Neural crest cell (in vitro differentiated cells): ENCODE measurements at regions not wholly inside any gene's neighbourhood (a gene's known extent, or its start where the extent isn't known, plus 50 kb on each side); places are given as distances from the start of the nearest gene placed in this dataset.

ENCODE experiments used
- DNase-seq: peaks from one replicate; pipeline ENCODE4 v3.0.0; 2021; ENCODE audit warnings: low read depth, mixed read lengths, low spot score
- H3K27ac Mint-ChIP-seq: one replicate; pipeline ENCODE4 v1.8.0; 2021; ENCODE audit warnings: mild to moderate bottlenecking, mixed read lengths; ENCODE audit not compliant: unreplicated experiment
- H3K27me3 Mint-ChIP-seq: 2 replicates; pipeline ENCODE4 v1.8.0; 2021; ENCODE audit warnings: low read depth, mild to moderate bottlenecking, mixed read lengths
- H3K36me3 Mint-ChIP-seq: 2 replicates; pipeline ENCODE4 v1.8.0; 2021; ENCODE audit warnings: low read depth, mild to moderate bottlenecking, mixed read lengths
- H3K4me1 Mint-ChIP-seq: 2 replicates; pipeline ENCODE4 v1.8.0; 2021; ENCODE audit warnings: mixed read lengths
- H3K4me3 Mint-ChIP-seq: one replicate; pipeline ENCODE4 v1.8.0; 2021; ENCODE audit warnings: mild to moderate bottlenecking, mixed read lengths
- H3K9me3 Mint-ChIP-seq: 2 replicates; pipeline ENCODE4 v1.8.0; 2021; ENCODE audit warnings: mixed read lengths
- TF ChIP-seq, protein P1 (sequence below): fragments of 200-600 bp; sonication (generic); conservative IDR thresholded peaks from 2 replicates; pipeline ENCODE4 v1.5.0; 2021; ENCODE audit warnings: antibody characterized with exemption, mild to moderate bottlenecking

DNA sequence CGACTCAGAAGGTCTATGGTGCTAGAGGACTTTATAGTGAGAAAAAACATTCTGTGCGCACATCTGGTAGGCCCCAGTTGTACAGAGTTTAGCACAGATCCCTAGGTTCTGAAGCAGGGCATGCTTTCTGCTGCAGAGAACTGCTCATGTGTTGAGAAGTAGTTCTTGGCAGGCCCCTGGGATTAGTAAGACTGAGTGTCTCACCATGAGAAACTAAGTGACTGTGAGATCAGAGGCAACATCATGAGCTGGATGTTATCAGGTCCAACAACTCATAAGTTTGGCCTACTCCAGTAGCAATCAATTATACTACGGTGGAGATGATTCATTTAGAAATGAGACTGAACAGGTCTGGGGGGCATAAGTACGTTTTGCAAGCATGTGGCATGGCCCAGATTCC, 507.4 kb upstream of the KLF12 start:
- TF ChIP-seq, protein P1, sequence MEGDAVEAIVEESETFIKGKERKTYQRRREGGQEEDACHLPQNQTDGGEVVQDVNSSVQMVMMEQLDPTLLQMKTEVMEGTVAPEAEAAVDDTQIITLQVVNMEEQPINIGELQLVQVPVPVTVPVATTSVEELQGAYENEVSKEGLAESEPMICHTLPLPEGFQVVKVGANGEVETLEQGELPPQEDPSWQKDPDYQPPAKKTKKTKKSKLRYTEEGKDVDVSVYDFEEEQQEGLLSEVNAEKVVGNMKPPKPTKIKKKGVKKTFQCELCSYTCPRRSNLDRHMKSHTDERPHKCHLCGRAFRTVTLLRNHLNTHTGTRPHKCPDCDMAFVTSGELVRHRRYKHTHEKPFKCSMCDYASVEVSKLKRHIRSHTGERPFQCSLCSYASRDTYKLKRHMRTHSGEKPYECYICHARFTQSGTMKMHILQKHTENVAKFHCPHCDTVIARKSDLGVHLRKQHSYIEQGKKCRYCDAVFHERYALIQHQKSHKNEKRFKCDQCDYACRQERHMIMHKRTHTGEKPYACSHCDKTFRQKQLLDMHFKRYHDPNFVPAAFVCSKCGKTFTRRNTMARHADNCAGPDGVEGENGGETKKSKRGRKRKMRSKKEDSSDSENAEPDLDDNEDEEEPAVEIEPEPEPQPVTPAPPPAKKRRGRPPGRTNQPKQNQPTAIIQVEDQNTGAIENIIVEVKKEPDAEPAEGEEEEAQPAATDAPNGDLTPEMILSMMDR, result no peak
- no peak overlapping the region for H3K4me3 Mint-ChIP-seq
- no peaks in the 10 kb centered on the region for H3K36me3 Mint-ChIP-seq
- no peaks in the 10 kb centered on the region for H3K4me1 Mint-ChIP-seq
- no peaks in the 10 kb centered on the region for H3K27me3 Mint-ChIP-seq
- DNase-seq, result no peak
- no peak overlapping the region for H3K27ac Mint-ChIP-seq
- peaks cover 2% of the 10 kb centered on the region for H3K9me3 Mint-ChIP-seq

DNA sequence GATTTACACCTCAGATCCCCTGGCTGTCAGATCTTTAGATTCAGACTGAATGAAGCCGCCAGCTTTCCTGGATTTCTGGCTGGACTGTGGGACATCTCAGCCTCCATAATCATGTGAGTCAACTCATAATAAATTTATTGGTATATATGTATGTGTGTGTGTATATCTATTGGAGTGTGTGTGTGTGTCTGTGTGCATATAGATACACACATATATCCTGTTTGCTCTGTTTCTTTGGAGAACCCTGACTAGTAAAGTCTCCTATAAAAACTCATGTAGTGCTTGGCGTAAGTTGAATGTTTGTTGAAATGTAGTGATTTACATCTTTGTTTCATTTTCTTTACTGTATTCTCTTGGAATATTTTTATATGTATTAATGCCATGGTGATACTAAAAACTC, 499.5 kb upstream of the KLF12 start:
- no peaks in the 10 kb centered on the region for H3K27me3 Mint-ChIP-seq
- H3K27ac Mint-ChIP-seq, result no peak overlapping the region
- no peaks in the 10 kb centered on the region for H3K4me1 Mint-ChIP-seq
- H3K36me3 Mint-ChIP-seq, result no peaks in the 10 kb centered on the region
- H3K9me3 Mint-ChIP-seq, result peaks cover 2% of the 10 kb centered on the region
- no peak overlapping the region for H3K4me3 Mint-ChIP-seq
- no peak for DNase-seq
- TF ChIP-seq, protein P1, result no peak

DNA sequence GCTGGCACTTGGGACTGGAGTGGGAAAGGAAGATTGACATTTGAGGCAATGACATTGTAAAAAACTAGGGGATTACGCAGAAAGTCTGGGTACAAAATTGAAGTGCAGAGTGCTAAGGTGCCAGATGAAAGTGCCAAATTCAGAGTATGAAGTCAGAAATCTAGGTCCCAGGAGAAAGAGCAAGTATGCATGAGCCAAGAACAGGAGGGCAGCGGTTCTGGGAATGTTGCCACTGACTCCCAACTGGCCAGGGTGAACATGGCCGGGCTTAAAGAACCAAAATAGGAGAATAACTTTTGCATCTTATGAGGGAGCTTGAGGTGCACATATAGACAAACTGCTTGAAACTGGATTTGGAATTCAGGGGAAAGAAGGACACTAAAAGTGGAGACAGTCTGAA, 495.8 kb upstream of the KLF12 start:
- Mint-ChIP-seq H3K9me3 (peaks cover 7% of the 10 kb centered on the region), H3K27ac (no peak overlapping the region), H3K4me1 (no peaks in the 10 kb centered on the region), H3K36me3 (peaks cover 3% of the 10 kb centered on the region), H3K4me3 (no peak overlapping the region), H3K27me3 (no peaks in the 10 kb centered on the region)
- DNase-seq, result no peak
- TF ChIP-seq, protein P1, result no peak

DNA sequence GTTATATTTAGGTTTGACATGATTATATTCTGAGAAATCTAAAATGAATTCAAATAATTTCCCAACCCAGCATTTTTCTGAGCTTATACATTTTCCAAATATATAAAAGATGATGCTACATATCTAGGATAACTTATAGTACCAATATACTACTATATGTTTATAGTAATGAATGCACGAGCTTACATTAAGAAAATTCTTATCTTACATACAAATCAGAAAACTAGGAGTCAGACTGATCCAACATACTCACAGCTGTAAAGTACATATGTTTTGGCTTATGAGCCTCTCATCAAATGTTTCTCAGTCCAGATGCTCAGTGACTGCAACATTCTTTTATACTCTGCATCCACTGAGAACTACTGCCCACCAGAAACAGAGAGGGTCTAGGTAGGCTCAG, 491.3 kb upstream of the KLF12 start:
- Mint-ChIP-seq H3K27ac (no peak overlapping the region), H3K9me3 (peaks cover 7% of the 10 kb centered on the region), H3K27me3 (no peaks in the 10 kb centered on the region), H3K4me3 (no peak overlapping the region), H3K36me3 (peaks cover 3% of the 10 kb centered on the region), H3K4me1 (no peaks in the 10 kb centered on the region)
- DNase-seq, result no peak
- TF ChIP-seq, protein P1, result no peak

DNA sequence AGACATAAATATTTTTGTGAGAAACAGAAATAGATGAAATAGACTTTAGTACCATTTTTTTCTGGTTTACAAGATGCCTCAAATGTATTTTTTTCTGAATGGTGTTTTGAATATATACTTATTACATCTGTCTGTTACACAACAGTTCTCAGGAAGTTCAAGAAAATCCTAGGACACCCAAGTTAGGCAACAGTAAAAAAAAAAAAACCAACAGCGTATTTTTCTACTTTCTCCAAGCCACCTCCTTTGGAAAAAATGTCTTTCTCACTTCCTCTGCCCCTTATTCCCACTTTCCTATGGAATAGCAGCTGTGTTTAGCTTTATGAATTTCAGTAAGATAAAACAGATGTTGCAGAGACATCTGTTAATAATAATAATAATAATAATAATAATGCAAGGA, 489.6 kb upstream of the KLF12 start:
- H3K4me1 Mint-ChIP-seq, result no peaks in the 10 kb centered on the region
- H3K27me3 Mint-ChIP-seq, result no peaks in the 10 kb centered on the region
- DNase-seq, result no peak
- TF ChIP-seq, protein P1, result no peak
- peaks cover 5% of the 10 kb centered on the region for H3K9me3 Mint-ChIP-seq
- peaks cover 3% of the 10 kb centered on the region for H3K36me3 Mint-ChIP-seq
- no peak overlapping the region for H3K27ac Mint-ChIP-seq
- H3K4me3 Mint-ChIP-seq, result no peak overlapping the region

DNA sequence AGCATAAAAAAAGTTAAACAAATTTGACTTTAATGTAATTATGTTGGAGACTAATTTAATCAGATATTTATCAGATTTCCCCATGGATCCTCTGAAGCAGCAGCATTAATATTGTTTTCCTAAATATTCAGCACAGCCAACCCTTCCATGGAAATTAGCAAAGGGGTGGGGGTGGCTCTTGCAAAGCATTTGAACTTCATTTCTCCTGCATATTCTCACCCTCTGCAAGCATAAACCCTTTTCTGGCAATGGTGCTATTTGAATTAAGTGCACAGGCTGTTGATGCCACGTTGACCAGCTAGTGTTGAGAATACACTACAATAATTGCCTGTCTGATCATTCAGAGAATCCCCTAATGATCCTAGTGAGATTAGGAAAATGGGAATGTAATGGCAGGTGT, 488.1 kb upstream of the KLF12 start:
- Mint-ChIP-seq H3K27me3 (no peaks in the 10 kb centered on the region), H3K36me3 (peaks cover 3% of the 10 kb centered on the region), H3K27ac (no peak overlapping the region), H3K4me1 (no peaks in the 10 kb centered on the region), H3K9me3 (peaks cover 3% of the 10 kb centered on the region), H3K4me3 (no peak overlapping the region)
- TF ChIP-seq, protein P1, result no peak
- no peak for DNase-seq
